Gastrocnemius medialis (tissue), 4 donors: ENCODE measurements at regions not wholly inside any gene's neighbourhood (a gene's known extent, or its start where the extent isn't known, plus 50 kb on each side); places are given as distances from the start of the nearest gene placed in this dataset.

Experiments used
- POLR2A ChIP-seq, 2 donors: fragments of 450-650 bp; IDR thresholded peaks; one replicate each; pipeline ENCODE4 v1.6.1; 2017; ENCODE audit warnings: antibody characterized with exemption in 2 of 2, mild to moderate bottlenecking in 2 of 2, moderate library complexity in 2 of 2
- TF ChIP-seq, protein P1 (sequence below), 5 experiments: fragments of 450-650 bp in 3 of 5; fragments of 200-600 bp in 2 of 5; sonication (generic) in 2 of 5; IDR thresholded peaks in 4 of 5; conservative IDR thresholded peaks in 1 of 5; 1 replicate in 4 of 5; 2 replicates in 1 of 5; pipeline ENCODE4 v1.5.1; 2016 to 2019; ENCODE audit warnings: antibody characterized with exemption in 5 of 5, mild to moderate bottlenecking in 3 of 5, moderate library complexity in 3 of 5

DNA sequence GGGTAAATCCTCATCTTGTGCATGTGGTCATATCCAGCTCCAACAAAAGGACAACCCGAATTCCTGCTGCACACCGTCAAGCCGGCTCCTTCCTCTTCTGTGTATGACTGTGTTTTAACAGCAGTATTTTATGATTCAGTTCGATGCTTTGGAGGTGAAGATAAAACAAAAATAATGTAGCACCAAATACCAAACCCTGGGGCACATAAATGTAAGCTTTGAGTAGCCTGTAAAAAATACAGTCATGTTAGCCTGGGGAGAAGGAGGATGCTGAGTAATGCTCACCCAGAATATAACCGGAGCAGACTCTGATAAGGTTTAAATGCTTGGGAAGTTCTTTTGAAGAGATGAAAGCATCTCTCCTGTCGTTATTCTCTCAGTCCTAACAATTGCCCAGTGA lies 225.0 kb downstream of the SUCLG1 start:
- TF ChIP-seq POLR2A (IDR thresholded peaks at IDR 0.05), result no peak
- TF ChIP-seq, protein P1, sequence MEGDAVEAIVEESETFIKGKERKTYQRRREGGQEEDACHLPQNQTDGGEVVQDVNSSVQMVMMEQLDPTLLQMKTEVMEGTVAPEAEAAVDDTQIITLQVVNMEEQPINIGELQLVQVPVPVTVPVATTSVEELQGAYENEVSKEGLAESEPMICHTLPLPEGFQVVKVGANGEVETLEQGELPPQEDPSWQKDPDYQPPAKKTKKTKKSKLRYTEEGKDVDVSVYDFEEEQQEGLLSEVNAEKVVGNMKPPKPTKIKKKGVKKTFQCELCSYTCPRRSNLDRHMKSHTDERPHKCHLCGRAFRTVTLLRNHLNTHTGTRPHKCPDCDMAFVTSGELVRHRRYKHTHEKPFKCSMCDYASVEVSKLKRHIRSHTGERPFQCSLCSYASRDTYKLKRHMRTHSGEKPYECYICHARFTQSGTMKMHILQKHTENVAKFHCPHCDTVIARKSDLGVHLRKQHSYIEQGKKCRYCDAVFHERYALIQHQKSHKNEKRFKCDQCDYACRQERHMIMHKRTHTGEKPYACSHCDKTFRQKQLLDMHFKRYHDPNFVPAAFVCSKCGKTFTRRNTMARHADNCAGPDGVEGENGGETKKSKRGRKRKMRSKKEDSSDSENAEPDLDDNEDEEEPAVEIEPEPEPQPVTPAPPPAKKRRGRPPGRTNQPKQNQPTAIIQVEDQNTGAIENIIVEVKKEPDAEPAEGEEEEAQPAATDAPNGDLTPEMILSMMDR (IDR thresholded peaks at IDR 0.05 in 4 of 5, conservative IDR thresholded peaks at IDR 0.05 in 1 of 5), result no peak
